ENCODE measurements at regions not wholly inside any gene's neighbourhood (a gene's known extent, or its start where the extent isn't known, plus 50 kb on each side); places are given as distances from the start of the nearest gene placed in this dataset.

GRCh38 chr2:128701418-128701817, 382.8 kb upstream of the HS6ST1 start:
- H3K4me3 ChIP-seq (ENCODE audit: low read depth, low read length): no peak overlapping the region

- H3K4me3 ChIP-seq (ENCODE audit: low read depth, low read length): no peak overlapping the region
These were observed 383.9 kb upstream of the HS6ST1 start for GRCh38 chr2:128702616-128703015.

- no peak overlapping the region for H3K4me3 ChIP-seq (ENCODE audit: low read depth, low read length)
These were observed 389.6 kb upstream of the HS6ST1 start for GRCh38 chr2:128708106-128708816.

GRCh38 chr2:128710242-128710641, 391.6 kb upstream of the HS6ST1 start:
- no peak overlapping the region for H3K4me3 ChIP-seq (ENCODE audit: low read depth, low read length)

- no peak overlapping the region for H3K4me3 ChIP-seq (ENCODE audit: low read depth, low read length)
These were observed 392.1 kb upstream of the HS6ST1 start for GRCh38 chr2:128710729-128711128.

GRCh38 chr2:128714285-128714684, 395.6 kb upstream of the HS6ST1 start:
- H3K4me3 ChIP-seq (ENCODE audit: low read depth, low read length): no peak overlapping the region

GRCh38 chr2:128714851-128715312, 396.2 kb upstream of the HS6ST1 start:
- no peak overlapping the region for H3K4me3 ChIP-seq (ENCODE audit: low read depth, low read length)

GRCh38 chr2:128715360-128715759, 396.7 kb upstream of the HS6ST1 start:
- H3K4me3 ChIP-seq (ENCODE audit: low read depth, low read length): no peak overlapping the region

- no peak overlapping the region for H3K4me3 ChIP-seq (ENCODE audit: low read depth, low read length)
These were observed 397.6 kb upstream of the HS6ST1 start for GRCh38 chr2:128716299-128716721.

- H3K4me3 ChIP-seq (ENCODE audit: low read depth, low read length): no peak overlapping the region
These were observed 399.4 kb upstream of the HS6ST1 start for GRCh38 chr2:128717758-128718710.

- H3K4me3 ChIP-seq (ENCODE audit: low read depth, low read length): no peak overlapping the region
These were observed 401.7 kb upstream of the HS6ST1 start for GRCh38 chr2:128720080-128721022.

- H3K4me3 ChIP-seq (ENCODE audit: low read depth, low read length): no peak overlapping the region
These were observed 402.4 kb upstream of the HS6ST1 start for GRCh38 chr2:128721096-128721495.

- H3K4me3 ChIP-seq (ENCODE audit: low read depth, low read length): no peak overlapping the region
These were observed 403.8 kb upstream of the HS6ST1 start for GRCh38 chr2:128722489-128722888.

GRCh38 chr2:128724547-128724946, 405.9 kb upstream of the HS6ST1 start:
- no peak overlapping the region for H3K4me3 ChIP-seq (ENCODE audit: low read depth, low read length)

- H3K4me3 ChIP-seq (ENCODE audit: low read depth, low read length): no peak overlapping the region
These were observed 406.3 kb upstream of the HS6ST1 start for GRCh38 chr2:128724972-128725371.

- no peak overlapping the region for H3K4me3 ChIP-seq (ENCODE audit: low read depth, low read length)
These were observed 407.6 kb upstream of the HS6ST1 start for GRCh38 chr2:128726236-128726635.

GRCh38 chr2:128726911-128727310, 408.2 kb upstream of the HS6ST1 start:
- no peak overlapping the region for H3K4me3 ChIP-seq (ENCODE audit: low read depth, low read length)

GRCh38 chr2:128727404-128727803, 408.7 kb upstream of the HS6ST1 start:
- no peak overlapping the region for H3K4me3 ChIP-seq (ENCODE audit: low read depth, low read length)

- no peak overlapping the region for H3K4me3 ChIP-seq (ENCODE audit: low read depth, low read length)
These were observed 409.2 kb upstream of the HS6ST1 start for GRCh38 chr2:128727914-128728313.

GRCh38 chr2:128729051-128729450, 410.4 kb upstream of the HS6ST1 start:
- H3K4me3 ChIP-seq (ENCODE audit: low read depth, low read length): no peak overlapping the region

Data from iPS-11a (cell line).